Pancreas (tissue), 10 donors: ENCODE measurements at regions not wholly inside any gene's neighbourhood (a gene's known extent, or its start where the extent isn't known, plus 50 kb on each side); places are given as distances from the start of the nearest gene placed in this dataset.

Source experiments
- ATAC-seq, 4 donors: fragments of 200-7000 bp; cut with Tn5 transposase; one replicate each; pipeline versions ENCODE4 v1.8.0 to v1.9.1; 2020; ENCODE audit warnings: mild to moderate bottlenecking in 4 of 4, moderate library complexity in 4 of 4
- DNase-seq, 6 donors: peaks; one replicate each; pipeline ENCODE4 v3.0.0-alpha.2; 2020
- FAIRE-seq: peaks from 2 replicates; lab custom pipeline; 2012; peaks lifted over from hg19 to GRCh38; lab: Jason Lieb, UNC
- H3K27ac ChIP-seq, 4 donors: fragments of 200-600 bp; sonication (generic); 1 replicate in 3 of 4; 2 replicates in 1 of 4; pipeline versions ENCODE4 v1.5.0 to v1.8.0; 2020
- H3K27me3 ChIP-seq, 4 donors: fragments of 200-600 bp; one replicate each; pipeline ENCODE4 v1.8.0; 2021
- H3K36me3 ChIP-seq, 3 donors: fragments of 200-600 bp; sonication (generic) in 1 of 3; one replicate each; pipeline versions ENCODE4 v1.5.0 to v1.8.0; 2020 to 2021
- H3K4me1 ChIP-seq, 3 donors: fragments of 200-600 bp; one replicate each; pipeline ENCODE4 v1.8.0; 2021
- H3K4me3 ChIP-seq, 4 donors: fragments of 200-600 bp; sonication (generic) in 2 of 4; one replicate each; pipeline versions ENCODE4 v1.5.0 to v1.8.0; 2020 to 2021
- H3K9me3 ChIP-seq, 4 donors: fragments of 200-600 bp; one replicate each; pipeline ENCODE4 v1.8.0; 2021
- WGBS, 2 donors: extraction: QIAGEN DNeasy Blood & Tissue Kit; methylation state at CpG; one replicate each; pipeline ENCODE4 v1.1.7; 2013; 5-methylcytosine and 5-hydroxymethylcytosine counted together
- intact Hi-C, 3 donors: fragments of 100-400 bp; cut with DNase I; formaldehyde crosslinking; loops; one replicate each; pipeline versions ENCODE4 v1.11.1 to v1.14.2; 2022
- TF ChIP-seq, protein P1 (sequence below), 4 donors: fragments of 200-600 bp; sonication (generic) in 3 of 4; IDR thresholded peaks; one replicate each; pipeline versions ENCODE4 v1.5.0 to v1.8.0; 2021; ENCODE audit warnings: antibody characterized with exemption in 4 of 4
- donor health status: healthy with polysubstance abuse.
- donor health status: DM: no; HTN: no; CAD: no; lungs with moderate emphysema.
- donor health status: DM: no; HTN: no; CAD: no.
- donor health status: control.
- donor health status: control.
- donor health status: Bipolar disorder and iron deficiency.
- donor health status: DM: yes; HTN: yes; CAD: no.
- donor health status: DM: no; HTN: no; CAD: no.
- donor health status: DM: no; HTN: no; CAD: no.
- donor health status: DM: yes; HTN: yes; CAD: no.

DNA sequence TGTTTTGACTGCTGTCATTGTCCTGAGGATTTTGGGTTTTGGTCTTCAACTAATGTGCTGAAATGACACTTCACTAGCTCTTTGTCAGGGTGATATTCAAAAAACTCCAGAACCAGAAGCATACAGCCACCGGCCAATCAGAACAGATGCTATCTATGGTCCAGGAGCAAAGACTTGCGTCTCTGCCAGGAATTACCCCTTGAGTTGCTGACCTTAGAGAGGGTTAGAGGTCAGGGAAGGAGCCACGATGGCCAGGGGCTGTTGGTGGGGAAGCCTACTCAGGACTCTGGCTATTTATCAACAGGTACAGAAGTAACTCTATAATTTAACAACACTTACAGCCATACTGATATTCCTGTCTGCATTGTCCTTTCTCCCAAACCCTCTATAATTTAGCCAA lies 356.8 kb downstream of the EFNA5 start:
- Histone ChIP-seq H3K27ac (no peak overlapping the region), H3K36me3 (no peaks in the 10 kb centered on the region), H3K27me3 (no peaks in the 10 kb centered on the region), H3K4me1 (no peaks in the 10 kb centered on the region), H3K4me3 (no peak overlapping the region), H3K9me3 (no peaks in the 10 kb centered on the region)
- 67 to 74% methylated on average over 3 of the region's 3 CpGs for WGBS, 2 donors
- intact Hi-C loops, result no loop called here
- ATAC-seq, result no peak
- DNase-seq, result no peak
- TF ChIP-seq, protein P1, sequence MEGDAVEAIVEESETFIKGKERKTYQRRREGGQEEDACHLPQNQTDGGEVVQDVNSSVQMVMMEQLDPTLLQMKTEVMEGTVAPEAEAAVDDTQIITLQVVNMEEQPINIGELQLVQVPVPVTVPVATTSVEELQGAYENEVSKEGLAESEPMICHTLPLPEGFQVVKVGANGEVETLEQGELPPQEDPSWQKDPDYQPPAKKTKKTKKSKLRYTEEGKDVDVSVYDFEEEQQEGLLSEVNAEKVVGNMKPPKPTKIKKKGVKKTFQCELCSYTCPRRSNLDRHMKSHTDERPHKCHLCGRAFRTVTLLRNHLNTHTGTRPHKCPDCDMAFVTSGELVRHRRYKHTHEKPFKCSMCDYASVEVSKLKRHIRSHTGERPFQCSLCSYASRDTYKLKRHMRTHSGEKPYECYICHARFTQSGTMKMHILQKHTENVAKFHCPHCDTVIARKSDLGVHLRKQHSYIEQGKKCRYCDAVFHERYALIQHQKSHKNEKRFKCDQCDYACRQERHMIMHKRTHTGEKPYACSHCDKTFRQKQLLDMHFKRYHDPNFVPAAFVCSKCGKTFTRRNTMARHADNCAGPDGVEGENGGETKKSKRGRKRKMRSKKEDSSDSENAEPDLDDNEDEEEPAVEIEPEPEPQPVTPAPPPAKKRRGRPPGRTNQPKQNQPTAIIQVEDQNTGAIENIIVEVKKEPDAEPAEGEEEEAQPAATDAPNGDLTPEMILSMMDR (IDR thresholded peaks at IDR 0.05), result no peak
- FAIRE-seq, result no peak

DNA sequence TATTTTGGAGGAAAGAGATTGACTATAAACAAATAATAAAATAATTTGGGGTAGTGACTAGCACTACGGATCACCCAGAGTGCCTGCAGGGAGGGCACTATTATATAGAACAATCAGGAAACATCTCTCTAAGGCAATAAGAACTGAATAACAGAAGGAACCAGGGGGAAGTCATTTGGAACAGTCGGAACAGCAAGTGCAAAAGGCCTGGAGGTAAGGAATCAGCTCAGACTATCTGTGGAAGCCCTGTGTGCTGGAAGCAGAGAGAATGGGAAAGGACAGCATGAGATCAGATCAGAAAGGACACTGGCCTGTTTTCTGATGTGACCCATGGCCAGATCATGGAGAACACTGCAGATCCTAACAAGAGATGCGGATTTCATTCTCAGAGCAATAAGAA lies 357.6 kb downstream of the EFNA5 start:
- Histone ChIP-seq H3K27me3 (no peaks in the 10 kb centered on the region), H3K9me3 (no peaks in the 10 kb centered on the region), H3K27ac (no peak overlapping the region), H3K4me1 (no peaks in the 10 kb centered on the region), H3K4me3 (no peak overlapping the region), H3K36me3 (no peaks in the 10 kb centered on the region)
- FAIRE-seq (no peak), ATAC-seq (no peak), DNase-seq (no peak)
- 81 to 86% methylated on average over 3 of the region's 3 CpGs for WGBS, 2 donors
- TF ChIP-seq, protein P1 (IDR thresholded peaks at IDR 0.05), result no peak
- intact Hi-C loops, result no loop called here

DNA sequence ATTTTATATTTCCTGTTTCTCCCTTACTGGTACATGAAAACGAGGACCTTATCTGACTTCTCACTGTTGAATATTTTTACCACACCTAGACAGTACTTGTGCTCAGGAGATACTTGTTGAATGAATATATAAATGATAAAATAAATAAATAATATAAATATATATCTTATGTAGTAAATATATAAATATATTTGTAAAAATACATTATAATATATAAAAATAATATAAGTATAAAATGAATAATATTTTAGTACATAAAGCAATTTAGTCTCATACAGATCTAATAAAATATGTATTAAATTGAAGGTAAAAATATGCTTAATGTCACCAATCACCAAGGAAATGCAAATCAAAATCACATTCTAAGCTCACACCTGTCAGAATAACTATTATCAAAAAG lies 360.6 kb downstream of the EFNA5 start:
- Histone ChIP-seq H3K4me1 (no peaks in the 10 kb centered on the region), H3K27ac (no peak overlapping the region), H3K36me3 (no peaks in the 10 kb centered on the region), H3K9me3 (no peaks in the 10 kb centered on the region), H3K4me3 (no peak overlapping the region), H3K27me3 (no peaks in the 10 kb centered on the region)
- FAIRE-seq (peak; percentile 76), DNase-seq (no peak), ATAC-seq (no peak)
- intact Hi-C loops, result no loop called here
- 45 to 48% methylated on average over 1 of the region's 1 CpG for WGBS, 2 donors
- TF ChIP-seq, protein P1 (IDR thresholded peaks at IDR 0.05), result no peak

DNA sequence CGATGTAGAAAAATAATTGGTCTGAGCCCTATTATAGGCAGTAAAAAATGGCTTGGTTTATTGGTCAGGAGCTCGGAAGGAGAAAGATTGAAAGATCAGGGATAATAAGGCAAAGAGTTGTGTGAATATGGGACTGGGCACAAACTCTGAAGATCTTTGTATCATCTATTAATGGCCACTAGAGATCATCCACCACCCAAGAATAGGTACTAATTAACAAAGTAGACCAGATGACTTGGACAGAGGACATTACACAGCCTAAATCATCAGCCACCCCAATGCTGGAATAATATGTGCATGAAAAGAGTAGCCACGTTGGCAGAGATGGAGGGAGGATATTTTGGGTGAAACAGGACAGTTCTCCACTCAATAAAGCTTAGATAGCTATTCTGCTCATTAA lies 364.1 kb downstream of the EFNA5 start:
- no peaks in the 10 kb centered on the region for H3K36me3 ChIP-seq
- TF ChIP-seq, protein P1 (IDR thresholded peaks at IDR 0.05), result no peak
- FAIRE-seq (no peak), DNase-seq (no peak), ATAC-seq (no peak)
- H3K27me3 ChIP-seq, result no peaks in the 10 kb centered on the region
- no peak overlapping the region for H3K4me3 ChIP-seq
- no peak overlapping the region for H3K27ac ChIP-seq
- no peaks in the 10 kb centered on the region for H3K4me1 ChIP-seq
- WGBS, 2 donors, result 61 to 75% methylated on average over 3 of the region's 3 CpGs
- H3K9me3 ChIP-seq, result no peaks in the 10 kb centered on the region
- intact Hi-C loops, result no loop called here

DNA sequence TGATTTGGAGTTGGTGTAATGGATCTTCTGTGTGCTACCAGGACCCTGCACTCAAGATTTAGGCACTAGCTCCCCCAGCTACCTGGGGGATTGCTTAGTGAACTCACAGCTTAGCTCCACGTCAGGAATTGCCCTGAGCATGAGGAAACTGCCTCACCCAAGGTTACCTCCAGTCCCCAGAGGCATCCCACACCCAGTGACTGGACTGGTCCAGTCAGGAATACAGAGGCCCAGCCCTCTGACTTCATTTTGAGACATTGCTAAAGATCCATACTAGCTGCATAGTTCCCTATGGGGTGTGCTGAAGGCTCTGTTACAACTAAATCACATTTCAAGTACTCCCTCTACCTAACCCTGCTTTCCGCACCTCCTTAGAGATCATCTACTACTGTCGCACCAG lies 364.7 kb downstream of the EFNA5 start:
- no peaks in the 10 kb centered on the region for H3K4me1 ChIP-seq
- TF ChIP-seq, protein P1 (IDR thresholded peaks at IDR 0.05), result no peak
- FAIRE-seq (no peak), DNase-seq (no peak), ATAC-seq (no peak)
- no peak overlapping the region for H3K4me3 ChIP-seq
- H3K9me3 ChIP-seq, result no peaks in the 10 kb centered on the region
- intact Hi-C loops, result no loop called here
- no peak overlapping the region for H3K27ac ChIP-seq
- H3K36me3 ChIP-seq, result no peaks in the 10 kb centered on the region
- H3K27me3 ChIP-seq, result no peaks in the 10 kb centered on the region
- WGBS, 2 donors, result 75 to 88% methylated on average over 3 of the region's 3 CpGs
